GM20000 (cell line): ENCODE measurements at regions not wholly inside any gene's neighbourhood (a gene's known extent, or its start where the extent isn't known, plus 50 kb on each side); places are given as distances from the start of the nearest gene placed in this dataset.

Source experiments
- DNase-seq: peaks from one replicate; pipeline ENCODE4 v3.0.0; 2012; ENCODE audit warnings: low spot score
- CTCF ChIP-seq: IDR thresholded peaks from 2 replicates; pipeline ENCODE4 v1.5.1; 2012; ENCODE audit warnings: mild to moderate bottlenecking, control low read depth; ENCODE audit errors: extremely low read depth, missing control alignments

DNA sequence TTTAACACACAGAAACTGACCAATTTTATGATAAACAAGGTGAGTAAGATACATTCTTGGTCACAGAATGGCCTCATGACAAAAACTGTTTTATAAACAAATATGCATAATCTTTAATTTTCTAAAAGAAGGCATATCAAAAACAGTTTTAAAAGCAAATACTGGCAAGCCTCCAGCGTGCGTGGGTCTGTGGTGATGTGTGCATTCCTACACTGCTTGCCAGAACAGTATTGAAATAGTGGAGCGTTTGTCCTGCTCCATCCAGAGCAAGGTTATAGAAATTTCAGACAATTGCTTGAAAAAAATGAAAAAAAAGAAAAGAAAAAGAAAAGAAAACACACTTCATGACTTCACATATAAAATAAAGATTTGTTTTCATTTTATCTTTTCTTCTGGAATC lies 140.9 kb downstream of the MZT1 start:
- TF ChIP-seq CTCF, result no peak
- DNase-seq, result no peak

- TF ChIP-seq CTCF, result no peak
- no peak for DNase-seq
Observed at GRCh38 chr13:72585254-72585653, 142.2 kb downstream of the MZT1 start.

- no peak for DNase-seq
- no peak for TF ChIP-seq CTCF
Observed at GRCh38 chr13:72571191-72571590, 156.2 kb downstream of the MZT1 start.

- no peak for TF ChIP-seq CTCF
Observed at GRCh38 chr13:72570019-72570418, 157.4 kb downstream of the MZT1 start.

GRCh38 chr13:72567566-72567965 lies 159.9 kb downstream of the MZT1 start:
- TF ChIP-seq CTCF, result no peak
- no peak for DNase-seq

More at GRCh38 chr13:72570019-72570418, 157.4 kb downstream of the MZT1 start:
- DNase-seq, result no peak

DNA sequence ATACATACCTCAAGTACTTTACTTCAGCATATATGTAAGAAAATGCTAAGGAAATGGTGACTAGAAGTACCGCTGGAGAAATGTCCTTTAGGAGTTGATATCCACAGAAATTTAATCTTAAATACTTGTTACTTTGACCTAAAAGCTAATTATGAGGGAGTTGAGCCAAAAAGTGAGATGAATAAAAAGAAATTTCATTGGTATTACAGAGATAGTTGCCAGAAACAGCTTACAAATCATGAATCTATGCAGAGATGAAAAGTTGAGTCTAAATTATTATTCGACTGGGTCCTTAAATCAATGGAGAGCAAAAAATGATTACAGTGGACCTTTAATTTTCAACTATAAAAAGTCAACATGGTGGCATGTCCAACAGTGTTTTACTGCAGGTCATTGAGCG lies 160.9 kb downstream of the MZT1 start:
- no peak for DNase-seq
- no peak for TF ChIP-seq CTCF

DNA sequence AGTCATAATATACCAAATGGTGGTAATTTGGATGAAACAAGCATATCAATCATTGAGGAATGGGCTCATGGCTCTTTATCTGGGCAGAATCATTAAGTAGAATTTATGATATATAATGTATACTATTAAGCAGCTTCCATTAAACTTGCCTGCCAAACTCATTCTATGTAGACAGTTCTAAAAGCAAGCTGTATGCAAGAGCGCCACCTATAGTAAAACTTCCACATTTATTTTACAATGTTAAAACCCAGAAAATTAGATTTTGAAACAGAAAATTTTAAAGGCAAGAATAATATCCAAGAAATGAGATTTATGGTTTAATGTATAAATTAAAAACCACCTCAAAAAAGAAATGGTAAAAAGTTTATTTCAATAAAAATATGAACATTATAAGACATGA lies 161.5 kb downstream of the MZT1 start:
- TF ChIP-seq CTCF, result peak; percentile 36
- DNase-seq, result peak; percentile 7

GRCh38 chr13:72562686-72563085 lies 164.7 kb downstream of the MZT1 start:
- no peak for DNase-seq
- no peak for TF ChIP-seq CTCF
